ENCODE measurements at regions not wholly inside any gene's neighbourhood (a gene's known extent, or its start where the extent isn't known, plus 50 kb on each side); places are given as distances from the start of the nearest gene placed in this dataset.

- no peak for DNase-seq
Observed at GRCh38 chr21:15247613-15248012, 182.8 kb upstream of the NRIP1 start.

- no peak for DNase-seq
Observed at GRCh38 chr21:15249285-15249993, 184.6 kb upstream of the NRIP1 start.

- DNase-seq, result no peak
Observed at GRCh38 chr21:15250384-15250783, 185.6 kb upstream of the NRIP1 start.

- peak; percentile 15 for DNase-seq
Observed at GRCh38 chr21:15252431-15252830, 187.6 kb upstream of the NRIP1 start.

GRCh38 chr21:15254111-15254510 lies 189.3 kb upstream of the NRIP1 start:
- DNase-seq, result no peak

- DNase-seq, result no peak
Observed at GRCh38 chr21:15255261-15255660, 190.5 kb upstream of the NRIP1 start.

GRCh38 chr21:15255763-15256162 lies 191.0 kb upstream of the NRIP1 start:
- no peak for DNase-seq

- DNase-seq, result no peak
Observed at GRCh38 chr21:15256996-15257395, 192.2 kb upstream of the NRIP1 start.

- DNase-seq, result no peak
Observed at GRCh38 chr21:15257646-15258045, 192.8 kb upstream of the NRIP1 start.

GRCh38 chr21:15259824-15260223 lies 195.0 kb upstream of the NRIP1 start:
- no peak for DNase-seq

- no peak for DNase-seq
Observed at GRCh38 chr21:15260604-15261003, 195.8 kb upstream of the NRIP1 start.

- DNase-seq, result peak; percentile 42
Observed at GRCh38 chr21:15264084-15264665, 199.4 kb upstream of the NRIP1 start.

- DNase-seq, result no peak
Observed at GRCh38 chr21:15272171-15272570, 207.4 kb upstream of the NRIP1 start.

- DNase-seq, result no peak
Observed at GRCh38 chr21:15272591-15272990, 207.8 kb upstream of the NRIP1 start.

- no peak for DNase-seq
Observed at GRCh38 chr21:15273244-15273643, 208.4 kb upstream of the NRIP1 start.

GRCh38 chr21:15274701-15275485 lies 210.1 kb upstream of the NRIP1 start:
- DNase-seq, result no peak

GRCh38 chr21:15275615-15276235 lies 210.9 kb upstream of the NRIP1 start:
- DNase-seq, result no peak

GRCh38 chr21:15276243-15276642 lies 211.4 kb upstream of the NRIP1 start:
- no peak for DNase-seq

- DNase-seq, result peak; percentile 47
Observed at GRCh38 chr21:15277466-15277865, 212.7 kb upstream of the NRIP1 start.

GRCh38 chr21:15278279-15278678 lies 213.5 kb upstream of the NRIP1 start:
- no peak for DNase-seq

- no peak for DNase-seq
Observed at GRCh38 chr21:15278851-15279250, 214.1 kb upstream of the NRIP1 start.

GRCh38 chr21:15279482-15279881 lies 214.7 kb upstream of the NRIP1 start:
- no peak for DNase-seq

GRCh38 chr21:15281714-15282113 lies 216.9 kb upstream of the NRIP1 start:
- no peak for DNase-seq

- DNase-seq, result no peak
Observed at GRCh38 chr21:15282665-15283064, 217.9 kb upstream of the NRIP1 start.
